ENCODE measurements at regions not wholly inside any gene's neighbourhood (a gene's known extent, or its start where the extent isn't known, plus 50 kb on each side); places are given as distances from the start of the nearest gene placed in this dataset.

GRCh38 chr2:67526283-67526682 lies 129.2 kb downstream of the ETAA1 start:
- Mint-ChIP-seq H3K4me1 (no peaks in the 10 kb centered on the region), H3K36me3 (no peaks in the 10 kb centered on the region), H3K9me3 (peaks cover 0 to 6% (median 3%) of the 10 kb centered on the region in 5 donors), H3K27ac (no peak overlapping the region), H3K4me3 (no peak overlapping the region), H3K27me3 (no peaks in the 10 kb centered on the region)
- Histone ChIP-seq H3K27me3 (ENCODE audit: insufficient read depth, low read length, poor library complexity, severe bottlenecking) (no peaks in the 10 kb centered on the region), H3K4me1 (ENCODE audit: insufficient read depth, low read length) (no peaks in the 10 kb centered on the region), H3K4me3 (ENCODE audit: low read length) (no peak overlapping the region), H3K9me3 (ENCODE audit: low read length) (no peaks in the 10 kb centered on the region), H3K27ac (ENCODE audit: low read depth, low read length) (no peak overlapping the region), H3K36me3 (ENCODE audit: insufficient read depth, low read length) (no peaks in the 10 kb centered on the region)
- POLR2A ChIA-PET: no interaction called here
- CTCF ChIA-PET: no interaction called here
- no peak for DNase-seq

DNA sequence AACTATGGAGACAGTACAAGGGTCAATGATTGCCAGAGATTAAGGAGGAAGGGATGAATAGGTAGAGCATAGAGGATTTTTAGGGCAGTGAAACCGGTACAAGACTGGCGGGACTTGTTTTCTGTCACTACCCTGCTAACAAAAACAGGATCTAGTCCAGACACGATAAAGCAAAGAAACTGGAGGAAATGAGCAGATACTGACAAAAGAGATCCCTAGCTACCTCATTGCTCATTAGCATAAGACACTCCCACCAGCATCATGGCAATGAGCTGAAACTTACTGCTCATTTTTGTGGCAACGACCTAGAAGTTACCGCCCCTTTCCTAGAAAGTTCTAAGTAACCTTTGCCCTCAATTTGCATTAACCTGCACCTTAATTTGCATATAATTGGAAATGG lies 131.2 kb downstream of the ETAA1 start:
- H3K27ac Mint-ChIP-seq: no peak overlapping the region
- H3K4me1 ChIP-seq (ENCODE audit: insufficient read depth, low read length): no peaks in the 10 kb centered on the region
- no peak for DNase-seq
- H3K9me3 ChIP-seq (ENCODE audit: low read length): no peaks in the 10 kb centered on the region
- H3K27me3 ChIP-seq (ENCODE audit: insufficient read depth, low read length, poor library complexity, severe bottlenecking): no peaks in the 10 kb centered on the region
- H3K36me3 Mint-ChIP-seq: no peaks in the 10 kb centered on the region
- ChIA-PET POLR2A (no interaction called here), CTCF (no interaction called here)
- H3K4me3 ChIP-seq (ENCODE audit: low read length): no peak overlapping the region
- H3K4me1 Mint-ChIP-seq: no peaks in the 10 kb centered on the region
- no peak overlapping the region for H3K4me3 Mint-ChIP-seq
- no peak overlapping the region for H3K27ac ChIP-seq (ENCODE audit: low read depth, low read length)
- no peaks in the 10 kb centered on the region for H3K27me3 Mint-ChIP-seq
- H3K36me3 ChIP-seq (ENCODE audit: insufficient read depth, low read length): no peaks in the 10 kb centered on the region
- H3K9me3 Mint-ChIP-seq: peaks cover 0 to 6% (median 3%) of the 10 kb centered on the region in 5 donors

GRCh38 chr2:67532387-67532786 lies 135.3 kb downstream of the ETAA1 start:
- H3K4me1 ChIP-seq (ENCODE audit: insufficient read depth, low read length): no peaks in the 10 kb centered on the region

DNA sequence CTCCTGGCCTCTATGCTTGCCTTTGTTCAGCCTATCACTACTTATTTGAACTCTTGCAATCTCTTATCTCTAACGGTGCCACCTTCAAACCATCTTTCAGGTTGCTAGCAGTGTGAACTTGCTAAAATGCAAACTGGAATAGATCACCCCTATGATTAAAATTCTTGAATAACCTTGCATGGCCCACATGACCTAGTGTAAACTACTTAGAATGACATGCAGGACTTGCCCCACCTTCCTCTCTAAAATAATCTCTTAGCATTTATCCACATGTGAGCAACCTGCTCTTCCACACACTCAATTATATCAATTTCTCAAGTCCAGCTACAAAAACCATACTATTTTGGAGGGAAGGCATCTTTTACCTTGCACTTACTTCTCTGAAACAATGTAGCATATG lies 137.6 kb downstream of the ETAA1 start:
- Mint-ChIP-seq H3K4me1 (no peaks in the 10 kb centered on the region), H3K9me3 (peaks cover 0 to 23% (median 5%) of the 10 kb centered on the region in 5 donors), H3K27me3 (no peaks in the 10 kb centered on the region), H3K36me3 (peaks cover 0 to 4% (median 0%) of the 10 kb centered on the region in 3 donors), H3K4me3 (no peak overlapping the region), H3K27ac (no peak overlapping the region)
- ChIA-PET POLR2A (no interaction called here), CTCF (no interaction called here)
- no peak overlapping the region for H3K27ac ChIP-seq (ENCODE audit: low read depth, low read length)
- H3K27me3 ChIP-seq (ENCODE audit: insufficient read depth, low read length, poor library complexity, severe bottlenecking): no peaks in the 10 kb centered on the region
- no peak overlapping the region for H3K4me3 ChIP-seq (ENCODE audit: low read length)
- no peaks in the 10 kb centered on the region for H3K4me1 ChIP-seq (ENCODE audit: insufficient read depth, low read length)
- no peak for DNase-seq
- H3K36me3 ChIP-seq (ENCODE audit: insufficient read depth, low read length): no peaks in the 10 kb centered on the region
- H3K9me3 ChIP-seq (ENCODE audit: low read length): no peaks in the 10 kb centered on the region

More at GRCh38 chr2:67532387-67532786, 135.3 kb downstream of the ETAA1 start:
- Mint-ChIP-seq H3K9me3 (peaks cover 0 to 8% (median 3%) of the 10 kb centered on the region in 5 donors), H3K36me3 (no peaks in the 10 kb centered on the region), H3K27me3 (no peaks in the 10 kb centered on the region), H3K4me1 (no peaks in the 10 kb centered on the region), H3K4me3 (no peak overlapping the region), H3K27ac (no peak overlapping the region)
- no peaks in the 10 kb centered on the region for H3K9me3 ChIP-seq (ENCODE audit: low read length)
- no peak for DNase-seq
- no peaks in the 10 kb centered on the region for H3K27me3 ChIP-seq (ENCODE audit: insufficient read depth, low read length, poor library complexity, severe bottlenecking)
- POLR2A ChIA-PET: no interaction called here
- CTCF ChIA-PET: no interaction called here
- H3K36me3 ChIP-seq (ENCODE audit: insufficient read depth, low read length): no peaks in the 10 kb centered on the region
- H3K4me3 ChIP-seq (ENCODE audit: low read length): no peak overlapping the region
- no peak overlapping the region for H3K27ac ChIP-seq (ENCODE audit: low read depth, low read length)

DNA sequence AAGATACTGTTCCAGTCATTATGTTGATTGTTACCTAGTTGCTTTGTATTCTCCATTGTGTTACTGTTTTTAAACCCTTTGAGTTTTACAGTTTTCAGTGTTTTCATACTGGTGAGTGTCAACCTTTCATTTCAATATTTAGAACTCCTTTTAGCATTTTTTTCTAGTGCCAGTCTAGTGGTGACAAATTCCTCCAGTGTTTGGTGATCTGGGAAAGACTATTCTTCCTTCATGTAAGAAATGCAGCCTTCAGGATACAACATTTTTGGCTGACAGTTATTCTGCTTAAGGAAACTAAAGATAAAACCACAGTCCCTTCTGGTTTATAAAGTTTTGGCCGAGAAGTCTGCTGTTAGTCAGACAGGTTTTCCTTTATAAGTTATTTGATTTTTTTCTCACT lies 143.8 kb downstream of the ETAA1 start:
- Histone ChIP-seq H3K36me3 (ENCODE audit: insufficient read depth, low read length) (no peaks in the 10 kb centered on the region), H3K27ac (ENCODE audit: low read depth, low read length) (no peak overlapping the region), H3K4me3 (ENCODE audit: low read length) (no peak overlapping the region), H3K27me3 (ENCODE audit: insufficient read depth, low read length, poor library complexity, severe bottlenecking) (no peaks in the 10 kb centered on the region), H3K4me1 (ENCODE audit: insufficient read depth, low read length) (no peaks in the 10 kb centered on the region), H3K9me3 (ENCODE audit: low read length) (no peaks in the 10 kb centered on the region)
- Mint-ChIP-seq H3K4me3 (no peak overlapping the region), H3K27ac (no peak overlapping the region), H3K27me3 (no peaks in the 10 kb centered on the region), H3K9me3 (peaks cover 10 to 40% (median 26%) of the 10 kb centered on the region in 5 donors), H3K36me3 (peaks cover 0 to 4% (median 2%) of the 10 kb centered on the region in 3 donors), H3K4me1 (no peaks in the 10 kb centered on the region)
- ChIA-PET POLR2A (no interaction called here), CTCF (no interaction called here)
- DNase-seq: no peak

DNA sequence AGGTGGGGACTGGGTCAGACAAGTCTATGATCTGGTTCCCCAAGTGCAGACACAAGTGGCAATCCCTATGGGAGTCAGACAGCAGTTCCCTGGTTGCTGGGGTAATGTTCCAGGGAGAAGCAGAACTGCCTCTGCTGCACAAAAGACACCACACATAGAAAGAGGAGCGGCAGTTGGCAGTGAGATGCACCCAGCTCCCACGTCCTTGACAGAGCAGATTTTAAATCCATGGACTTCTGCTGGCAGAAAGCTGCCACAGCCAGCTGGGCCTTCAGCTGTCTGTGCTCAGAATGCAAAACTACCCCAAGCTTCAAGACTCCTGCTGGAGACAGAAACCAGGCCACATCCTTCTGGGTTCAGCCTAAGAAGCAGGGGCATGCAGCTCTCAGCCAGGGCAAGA lies 147.2 kb downstream of the ETAA1 start:
- H3K27ac ChIP-seq (ENCODE audit: low read depth, low read length): no peak overlapping the region
- Mint-ChIP-seq H3K9me3 (peaks cover 10 to 30% (median 19%) of the 10 kb centered on the region in 5 donors), H3K27me3 (no peaks in the 10 kb centered on the region), H3K36me3 (peaks cover 0 to 3% (median 0%) of the 10 kb centered on the region in 3 donors), H3K27ac (no peak overlapping the region), H3K4me1 (no peaks in the 10 kb centered on the region), H3K4me3 (no peak overlapping the region)
- H3K9me3 ChIP-seq (ENCODE audit: low read length): no peaks in the 10 kb centered on the region
- H3K4me1 ChIP-seq (ENCODE audit: insufficient read depth, low read length): no peaks in the 10 kb centered on the region
- DNase-seq: no peak
- CTCF ChIA-PET: no interaction called here
- POLR2A ChIA-PET: no interaction called here
- no peaks in the 10 kb centered on the region for H3K36me3 ChIP-seq (ENCODE audit: insufficient read depth, low read length)
- no peak overlapping the region for H3K4me3 ChIP-seq (ENCODE audit: low read length)
- no peaks in the 10 kb centered on the region for H3K27me3 ChIP-seq (ENCODE audit: insufficient read depth, low read length, poor library complexity, severe bottlenecking)

DNA sequence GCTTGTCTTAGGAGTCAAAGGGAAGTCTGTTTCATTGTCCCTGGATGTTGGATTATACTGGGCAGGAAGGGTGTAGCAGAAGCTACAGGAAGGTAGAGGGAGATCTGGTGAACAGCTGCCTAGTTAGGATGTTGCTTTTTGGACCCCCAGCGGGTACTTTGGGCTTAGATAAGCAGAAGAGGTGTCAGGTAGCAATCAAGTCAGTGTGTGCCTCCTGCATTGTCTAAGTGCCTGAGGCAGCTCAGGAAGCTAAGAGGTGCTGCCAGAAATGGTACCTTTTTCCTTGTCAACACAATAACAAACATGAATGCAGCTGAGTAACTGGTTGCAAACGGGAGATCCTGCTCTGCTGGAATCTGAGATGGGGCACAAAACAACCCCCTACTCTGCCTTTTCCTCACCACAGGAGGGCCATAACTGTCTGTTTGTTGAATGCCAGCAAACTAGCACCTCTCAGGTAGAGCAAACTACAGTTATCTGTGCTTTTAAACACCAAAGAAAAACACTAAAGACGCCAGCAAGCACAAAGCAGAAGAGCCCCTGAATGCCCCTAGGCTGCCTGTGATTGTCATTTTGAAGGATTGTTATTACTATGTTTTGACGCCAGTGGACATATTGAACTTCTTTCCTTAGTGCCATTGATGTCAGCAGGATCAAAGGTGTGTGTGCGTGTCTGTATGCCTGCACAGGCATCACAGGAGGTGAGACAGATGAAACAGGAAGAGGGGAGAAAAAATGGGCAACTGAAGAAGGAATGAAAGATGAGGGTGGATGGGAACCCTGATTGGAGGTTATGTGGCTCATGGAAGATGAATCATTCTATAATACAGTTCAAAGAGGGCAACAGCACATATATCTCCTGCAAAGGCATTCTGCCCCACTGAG lies 151.4 kb downstream of the ETAA1 start:
- peaks cover 0 to 3% of the 10 kb centered on the region in 2 donors for H3K27me3 Mint-ChIP-seq
- no peak for DNase-seq
- no peaks in the 10 kb centered on the region for H3K4me1 Mint-ChIP-seq
- H3K9me3 Mint-ChIP-seq: peaks cover 0 to 13% (median 7%) of the 10 kb centered on the region in 5 donors
- Histone ChIP-seq H3K27me3 (ENCODE audit: insufficient read depth, low read length, poor library complexity, severe bottlenecking) (no peaks in the 10 kb centered on the region), H3K36me3 (ENCODE audit: insufficient read depth, low read length) (no peaks in the 10 kb centered on the region), H3K27ac (ENCODE audit: low read depth, low read length) (no peak overlapping the region), H3K4me1 (ENCODE audit: insufficient read depth, low read length) (no peaks in the 10 kb centered on the region), H3K4me3 (ENCODE audit: low read length) (no peak overlapping the region), H3K9me3 (ENCODE audit: low read length) (no peaks in the 10 kb centered on the region)
- ChIA-PET CTCF (no interaction called here), POLR2A (no interaction called here)
- H3K36me3 Mint-ChIP-seq: peaks cover 0 to 3% (median 0%) of the 10 kb centered on the region in 3 donors
- H3K4me3 Mint-ChIP-seq: no peak overlapping the region
- no peak overlapping the region for H3K27ac Mint-ChIP-seq

DNA sequence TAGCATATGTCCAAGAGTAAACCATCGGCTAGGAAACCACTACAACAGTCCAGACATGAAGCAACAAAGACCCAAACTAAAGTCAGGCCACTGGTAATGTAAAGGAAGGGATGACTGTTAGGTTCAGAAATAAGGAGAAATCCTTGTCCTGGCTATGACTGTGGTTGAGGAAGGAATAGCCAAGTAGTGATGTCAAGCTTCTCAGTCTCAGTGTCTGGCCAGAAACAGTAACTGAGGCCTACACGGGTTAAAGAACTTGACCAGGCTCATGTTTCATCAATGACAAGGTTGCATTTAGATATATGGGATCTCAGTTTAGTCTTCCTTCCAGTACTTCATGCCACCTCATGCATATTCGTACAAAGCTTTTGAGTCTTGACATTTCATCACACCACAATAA lies 162.0 kb downstream of the ETAA1 start:
- Histone ChIP-seq H3K36me3 (ENCODE audit: insufficient read depth, low read length) (no peaks in the 10 kb centered on the region), H3K27me3 (ENCODE audit: insufficient read depth, low read length, poor library complexity, severe bottlenecking) (no peaks in the 10 kb centered on the region), H3K9me3 (ENCODE audit: low read length) (no peaks in the 10 kb centered on the region), H3K4me3 (ENCODE audit: low read length) (no peak overlapping the region), H3K4me1 (ENCODE audit: insufficient read depth, low read length) (no peaks in the 10 kb centered on the region), H3K27ac (ENCODE audit: low read depth, low read length) (no peak overlapping the region)
- DNase-seq: no peak
- Mint-ChIP-seq H3K4me1 (no peaks in the 10 kb centered on the region), H3K36me3 (no peaks in the 10 kb centered on the region), H3K9me3 (peaks cover 0 to 2% (median 0%) of the 10 kb centered on the region in 5 donors), H3K27ac (no peak overlapping the region), H3K4me3 (no peak overlapping the region), H3K27me3 (no peaks in the 10 kb centered on the region)
- ChIA-PET POLR2A (no interaction called here), CTCF (no interaction called here)
